Endodermal cell (in vitro differentiated cells): ENCODE measurements at regions not wholly inside any gene's neighbourhood (a gene's known extent, or its start where the extent isn't known, plus 50 kb on each side); places are given as distances from the start of the nearest gene placed in this dataset.

Experiments used
- DNase-seq: peaks from one replicate; pipeline ENCODE4 v3.0.0-alpha.2; 2017
- H3K27ac ChIP-seq: 2 replicates; pipeline ENCODE4 v1.5.1; 2013; ENCODE audit warnings: mild to moderate bottlenecking, low read depth, low read length, moderate library complexity
- H3K27me3 ChIP-seq: 2 replicates; pipeline ENCODE4 v1.6.1; 2013; ENCODE audit warnings: mild to moderate bottlenecking, low read length, moderate library complexity; ENCODE audit not compliant: insufficient read depth, control insufficient read depth, poor library complexity, severe bottlenecking
- H3K36me3 ChIP-seq: 2 replicates; pipeline ENCODE4 v1.7.0; 2013; ENCODE audit warnings: mild to moderate bottlenecking, low read length, moderate library complexity; ENCODE audit not compliant: control insufficient read depth, insufficient read depth
- H3K4me1 ChIP-seq: one replicate; pipeline ENCODE4 v1.7.0; 2013; ENCODE audit warnings: low read length; ENCODE audit not compliant: control insufficient read depth, insufficient read depth
- H3K4me3 ChIP-seq: 2 replicates; pipeline ENCODE4 v1.5.1; 2013; ENCODE audit warnings: mild to moderate bottlenecking, low read length, moderate library complexity
- H3K9ac ChIP-seq: 2 replicates; pipeline ENCODE4 v1.6.1; 2013; ENCODE audit warnings: mild to moderate bottlenecking, low read length, moderate library complexity; ENCODE audit not compliant: poor library complexity, severe bottlenecking; ENCODE audit errors: extremely low read depth
- H3K9me3 ChIP-seq: 2 replicates; pipeline ENCODE4 v1.6.1; 2013; ENCODE audit warnings: mild to moderate bottlenecking, low read length, moderate library complexity; ENCODE audit not compliant: control insufficient read depth
- H3K27ac Mint-ChIP-seq: 2 replicates; pipeline ENCODE4 v1.8.0; 2020; ENCODE audit warnings: mixed read lengths
- H3K27me3 Mint-ChIP-seq: 2 replicates; pipeline ENCODE4 v1.8.0; 2021; ENCODE audit warnings: mild to moderate bottlenecking, mixed read lengths; ENCODE audit not compliant: insufficient read depth
- H3K36me3 Mint-ChIP-seq: 2 replicates; pipeline ENCODE4 v1.8.0; 2020; ENCODE audit warnings: low read depth, mixed read lengths
- H3K4me1 Mint-ChIP-seq: 2 replicates; pipeline ENCODE4 v1.8.0; 2020; ENCODE audit warnings: mixed read lengths
- H3K4me3 Mint-ChIP-seq: 2 replicates; pipeline ENCODE4 v1.8.0; 2020; ENCODE audit warnings: mild to moderate bottlenecking, moderate library complexity, mixed read lengths
- H3K9me3 Mint-ChIP-seq: 2 replicates; pipeline ENCODE4 v1.8.0; 2020; ENCODE audit warnings: mild to moderate bottlenecking, mixed read lengths
- CTCF ChIP-seq: fragments of 200-600 bp; sonication (generic); conservative IDR thresholded peaks from 2 replicates; pipeline ENCODE4 v1.5.0; 2021; ENCODE audit warnings: antibody characterized with exemption, mild to moderate bottlenecking
- WGBS, 2 experiments: methylation state at CpG; one replicate each; pipeline versions ENCODE4 v1.1.5 to v1.1.7; 2013; ENCODE audit warnings: missing lambda C conversion rate in 2 of 2, mixed read lengths in 1 of 2; ENCODE audit not compliant: insufficient coverage in 1 of 2, insufficient read length in 1 of 2; 5-methylcytosine and 5-hydroxymethylcytosine counted together

GRCh38 chr16:59478838-59479237 is 744.7 kb upstream of the GOT2 start:
- Mint-ChIP-seq H3K4me3 (no peak overlapping the region), H3K9me3 (peaks cover 2% of the 10 kb centered on the region), H3K4me1 (no peaks in the 10 kb centered on the region), H3K27me3 (no peaks in the 10 kb centered on the region), H3K27ac (no peak overlapping the region), H3K36me3 (no peaks in the 10 kb centered on the region)
- WGBS, 2 experiments, result 94 to 95% methylated on average over 3 of the region's 3 CpGs
- Histone ChIP-seq H3K9ac (no peak overlapping the region), H3K4me3 (no peak overlapping the region), H3K36me3 (no peaks in the 10 kb centered on the region), H3K27me3 (no peaks in the 10 kb centered on the region), H3K9me3 (no peaks in the 10 kb centered on the region), H3K4me1 (no peaks in the 10 kb centered on the region), H3K27ac (no peak overlapping the region)
- no peak for TF ChIP-seq CTCF
- no peak for DNase-seq

- Mint-ChIP-seq H3K4me1 (peaks cover 8% of the 10 kb centered on the region), H3K9me3 (peaks cover 2% of the 10 kb centered on the region), H3K4me3 (no peak overlapping the region), H3K27me3 (no peaks in the 10 kb centered on the region), H3K27ac (no peak overlapping the region), H3K36me3 (no peaks in the 10 kb centered on the region)
- Histone ChIP-seq H3K36me3 (no peaks in the 10 kb centered on the region), H3K9ac (no peak overlapping the region), H3K27ac (no peak overlapping the region), H3K4me3 (no peak overlapping the region), H3K9me3 (no peaks in the 10 kb centered on the region), H3K27me3 (no peaks in the 10 kb centered on the region), H3K4me1 (no peaks in the 10 kb centered on the region)
- no peak for TF ChIP-seq CTCF
- 90 to 100% methylated on average over 2 of the region's 2 CpGs for WGBS, 2 experiments
- DNase-seq, result no peak
Measured at GRCh38 chr16:59470556-59470955, 736.4 kb upstream of the GOT2 start.

- no peaks in the 10 kb centered on the region for H3K9me3 Mint-ChIP-seq
- 94% methylated on average over 1 of the region's 1 CpG; no CpG with 5 or more reads in 1 of the 2 experiments for WGBS, 2 experiments
- DNase-seq, result no peak
- no peaks in the 10 kb centered on the region for H3K27me3 Mint-ChIP-seq
- H3K36me3 ChIP-seq, result no peaks in the 10 kb centered on the region
- no peak overlapping the region for H3K27ac ChIP-seq
- no peaks in the 10 kb centered on the region for H3K27me3 ChIP-seq
- H3K27ac Mint-ChIP-seq, result no peak overlapping the region
- TF ChIP-seq CTCF, result no peak
- no peaks in the 10 kb centered on the region for H3K9me3 ChIP-seq
- H3K4me1 Mint-ChIP-seq, result peaks cover 8% of the 10 kb centered on the region
- no peak overlapping the region for H3K9ac ChIP-seq
- H3K36me3 Mint-ChIP-seq, result no peaks in the 10 kb centered on the region
- H3K4me3 ChIP-seq, result no peak overlapping the region
- no peak overlapping the region for H3K4me3 Mint-ChIP-seq
- H3K4me1 ChIP-seq, result no peaks in the 10 kb centered on the region
Measured at GRCh38 chr16:59469266-59469665, 735.1 kb upstream of the GOT2 start.
